ENCODE measurements at regions not wholly inside any gene's neighbourhood (a gene's known extent, or its start where the extent isn't known, plus 50 kb on each side); places are given as distances from the start of the nearest gene placed in this dataset.

DNA sequence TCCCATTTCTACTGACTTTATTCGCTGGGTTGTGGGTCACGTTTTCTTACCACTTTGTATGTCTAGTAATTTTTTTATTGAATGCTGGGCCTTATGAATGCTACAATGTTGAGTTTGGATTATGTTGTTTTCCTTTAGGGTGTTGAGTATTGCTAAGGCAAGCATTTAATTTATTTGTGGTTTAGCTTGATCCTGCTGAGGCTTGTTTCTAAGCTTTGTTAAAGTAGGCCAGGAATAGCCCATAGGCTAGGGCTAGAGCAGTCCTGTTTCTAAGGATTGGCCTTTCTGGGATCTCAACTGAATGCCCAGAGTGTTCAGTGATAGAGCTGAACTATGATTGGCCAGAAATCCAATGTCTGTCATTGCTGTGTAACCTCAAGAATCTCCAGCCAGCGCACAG is 56.1 kb upstream of the LDLRAD3 start:
- TF ChIP-seq HOXA7 (CRISPR knock-in tag; IDR thresholded peaks at IDR 0.05; ENCODE audit: borderline replicate concordance) (no peak), ZNF24 (tag by site-specific recombination; IDR thresholded peaks at IDR 0.05) (no peak), ZNF624 (tag by site-specific recombination; IDR thresholded peaks at IDR 0.05) (no peak), ZNF23 (tag by site-specific recombination; IDR thresholded peaks at IDR 0.05; ENCODE audit: borderline replicate concordance) (no peak), ZNF239 (tag by site-specific recombination; IDR thresholded peaks at IDR 0.05) (no peak), SP3 (tag by site-specific recombination; IDR thresholded peaks at IDR 0.05) (no peak), HOXC10 (CRISPR knock-in tag; IDR thresholded peaks at IDR 0.05) (no peak), ZNF274 (IDR thresholded peaks at IDR 0.05; ENCODE audit: low read length) (no peak), ZNF274 (tag by site-specific recombination; IDR thresholded peaks at IDR 0.05; ENCODE audit: borderline replicate concordance) (no peak)
- TF ChIP-seq, protein P1, sequence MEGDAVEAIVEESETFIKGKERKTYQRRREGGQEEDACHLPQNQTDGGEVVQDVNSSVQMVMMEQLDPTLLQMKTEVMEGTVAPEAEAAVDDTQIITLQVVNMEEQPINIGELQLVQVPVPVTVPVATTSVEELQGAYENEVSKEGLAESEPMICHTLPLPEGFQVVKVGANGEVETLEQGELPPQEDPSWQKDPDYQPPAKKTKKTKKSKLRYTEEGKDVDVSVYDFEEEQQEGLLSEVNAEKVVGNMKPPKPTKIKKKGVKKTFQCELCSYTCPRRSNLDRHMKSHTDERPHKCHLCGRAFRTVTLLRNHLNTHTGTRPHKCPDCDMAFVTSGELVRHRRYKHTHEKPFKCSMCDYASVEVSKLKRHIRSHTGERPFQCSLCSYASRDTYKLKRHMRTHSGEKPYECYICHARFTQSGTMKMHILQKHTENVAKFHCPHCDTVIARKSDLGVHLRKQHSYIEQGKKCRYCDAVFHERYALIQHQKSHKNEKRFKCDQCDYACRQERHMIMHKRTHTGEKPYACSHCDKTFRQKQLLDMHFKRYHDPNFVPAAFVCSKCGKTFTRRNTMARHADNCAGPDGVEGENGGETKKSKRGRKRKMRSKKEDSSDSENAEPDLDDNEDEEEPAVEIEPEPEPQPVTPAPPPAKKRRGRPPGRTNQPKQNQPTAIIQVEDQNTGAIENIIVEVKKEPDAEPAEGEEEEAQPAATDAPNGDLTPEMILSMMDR (tag by site-specific recombination; IDR thresholded peaks at IDR 0.05): no peak
- TF ChIP-seq, protein P2, sequence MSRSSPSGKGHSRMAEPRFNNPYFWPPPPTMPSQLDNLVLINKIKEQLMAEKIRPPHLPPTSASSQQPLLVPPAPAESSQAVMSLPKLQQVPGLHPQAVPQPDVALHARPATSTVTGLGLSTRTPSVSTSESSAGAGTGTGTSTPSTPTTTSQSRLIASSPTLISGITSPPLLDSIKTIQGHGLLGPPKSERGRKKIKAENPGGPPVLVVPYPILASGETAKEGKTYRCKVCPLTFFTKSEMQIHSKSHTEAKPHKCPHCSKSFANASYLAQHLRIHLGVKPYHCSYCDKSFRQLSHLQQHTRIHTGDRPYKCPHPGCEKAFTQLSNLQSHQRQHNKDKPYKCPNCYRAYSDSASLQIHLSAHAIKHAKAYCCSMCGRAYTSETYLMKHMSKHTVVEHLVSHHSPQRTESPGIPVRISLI (tag by site-specific recombination; IDR thresholded peaks at IDR 0.05): no peak
